GM10266 (cell line): ENCODE measurements at regions not wholly inside any gene's neighbourhood (a gene's known extent, or its start where the extent isn't known, plus 50 kb on each side); places are given as distances from the start of the nearest gene placed in this dataset.

Experiments
- DNase-seq: peaks from one replicate; pipeline ENCODE4 v3.0.0; 2012; ENCODE audit errors: extremely low spot score
- CTCF ChIP-seq: IDR thresholded peaks from 2 replicates; pipeline ENCODE4 v1.5.1; 2012; ENCODE audit warnings: mild to moderate bottlenecking, low read depth; ENCODE audit not compliant: control insufficient read depth, insufficient read depth; ENCODE audit errors: missing control alignments

GRCh38 chr7:18315241-18315640, 180.3 kb upstream of the HDAC9 start:
- no peak for TF ChIP-seq CTCF
- DNase-seq = no peak

GRCh38 chr7:18317941-18318340, 177.6 kb upstream of the HDAC9 start:
- no peak for TF ChIP-seq CTCF
- DNase-seq = no peak

GRCh38 chr7:18320422-18320821, 175.1 kb upstream of the HDAC9 start:
- no peak for TF ChIP-seq CTCF
- no peak for DNase-seq

GRCh38 chr7:18320971-18321567, 174.5 kb upstream of the HDAC9 start:
- DNase-seq = peak; percentile 24
- peak; percentile 55 for TF ChIP-seq CTCF

GRCh38 chr7:18330548-18330947, 165.0 kb upstream of the HDAC9 start:
- no peak for TF ChIP-seq CTCF
- no peak for DNase-seq

GRCh38 chr7:18336626-18337025, 158.9 kb upstream of the HDAC9 start:
- DNase-seq = no peak
- TF ChIP-seq CTCF = no peak

GRCh38 chr7:18337048-18337809, 158.3 kb upstream of the HDAC9 start:
- no peak for DNase-seq
- no peak for TF ChIP-seq CTCF
